Peyer's patch (tissue), 4 donors: ENCODE measurements at regions not wholly inside any gene's neighbourhood (a gene's known extent, or its start where the extent isn't known, plus 50 kb on each side); places are given as distances from the start of the nearest gene placed in this dataset.

Source experiments
- DNase-seq, 3 donors: peaks; one replicate each; pipeline ENCODE4 v3.0.0-alpha.2; 2017 to 2019
- H3K27ac ChIP-seq, 4 donors: fragments of 200-600 bp; sonication (generic); one replicate each; pipeline ENCODE4 v1.5.1; 2016 to 2019
- H3K27me3 ChIP-seq, 2 donors: fragments of 200-600 bp; sonication (generic); one replicate each; pipeline ENCODE4 v1.5.1; 2019
- H3K36me3 ChIP-seq, 3 donors: fragments of 200-600 bp; sonication (generic); one replicate each; pipeline ENCODE4 v1.5.1; 2016 to 2019
- H3K4me1 ChIP-seq, 4 donors: fragments of 200-600 bp; sonication (generic); one replicate each; pipeline ENCODE4 v1.5.1; 2016 to 2019
- H3K4me3 ChIP-seq, 4 donors: fragments of 200-600 bp; sonication (generic); 1 replicate in 3 of 4; 2 replicates in 1 of 4; pipeline ENCODE4 v1.5.1; 2016 to 2019; ENCODE audit warnings: mild to moderate bottlenecking in 1 of 4
- H3K9me3 ChIP-seq, 4 donors: fragments of 200-600 bp; sonication (generic); one replicate each; pipeline ENCODE4 v1.5.1; 2016 to 2019; ENCODE audit warnings: mild to moderate bottlenecking in 1 of 4
- POLR2A ChIP-seq, 2 donors: fragments of 450-650 bp; IDR thresholded peaks; one replicate each; pipeline ENCODE4 v1.5.1; 2017; ENCODE audit warnings: antibody characterized with exemption in 2 of 2, mild to moderate bottlenecking in 2 of 2, moderate library complexity in 2 of 2
- TF ChIP-seq, protein P1 (sequence below), 6 experiments: fragments of 450-650 bp in 4 of 6; fragments of 200-600 bp in 2 of 6; sonication (generic) in 1 of 6; IDR thresholded peaks; one replicate each; pipeline ENCODE4 v1.5.1; 2017 to 2019; ENCODE audit warnings: antibody characterized with exemption in 6 of 6, mild to moderate bottlenecking in 3 of 6, moderate library complexity in 1 of 6

- DNase-seq = no peak
- Histone ChIP-seq H3K36me3 (no peaks in the 10 kb centered on the region), H3K4me3 (no peak overlapping the region), H3K9me3 (no peaks in the 10 kb centered on the region), H3K4me1 (no peaks in the 10 kb centered on the region), H3K27ac (no peak overlapping the region), H3K27me3 (no peaks in the 10 kb centered on the region)
- TF ChIP-seq POLR2A (IDR thresholded peaks at IDR 0.05) = no peak
- TF ChIP-seq, protein P1, sequence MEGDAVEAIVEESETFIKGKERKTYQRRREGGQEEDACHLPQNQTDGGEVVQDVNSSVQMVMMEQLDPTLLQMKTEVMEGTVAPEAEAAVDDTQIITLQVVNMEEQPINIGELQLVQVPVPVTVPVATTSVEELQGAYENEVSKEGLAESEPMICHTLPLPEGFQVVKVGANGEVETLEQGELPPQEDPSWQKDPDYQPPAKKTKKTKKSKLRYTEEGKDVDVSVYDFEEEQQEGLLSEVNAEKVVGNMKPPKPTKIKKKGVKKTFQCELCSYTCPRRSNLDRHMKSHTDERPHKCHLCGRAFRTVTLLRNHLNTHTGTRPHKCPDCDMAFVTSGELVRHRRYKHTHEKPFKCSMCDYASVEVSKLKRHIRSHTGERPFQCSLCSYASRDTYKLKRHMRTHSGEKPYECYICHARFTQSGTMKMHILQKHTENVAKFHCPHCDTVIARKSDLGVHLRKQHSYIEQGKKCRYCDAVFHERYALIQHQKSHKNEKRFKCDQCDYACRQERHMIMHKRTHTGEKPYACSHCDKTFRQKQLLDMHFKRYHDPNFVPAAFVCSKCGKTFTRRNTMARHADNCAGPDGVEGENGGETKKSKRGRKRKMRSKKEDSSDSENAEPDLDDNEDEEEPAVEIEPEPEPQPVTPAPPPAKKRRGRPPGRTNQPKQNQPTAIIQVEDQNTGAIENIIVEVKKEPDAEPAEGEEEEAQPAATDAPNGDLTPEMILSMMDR (IDR thresholded peaks at IDR 0.05) = no peak
Observed at GRCh38 chr6:21732731-21733130, 139.2 kb downstream of the SOX4 start.

- H3K9me3 ChIP-seq = no peaks in the 10 kb centered on the region
- H3K27ac ChIP-seq = no peak overlapping the region
- H3K4me3 ChIP-seq = no peak overlapping the region
- no peaks in the 10 kb centered on the region for H3K4me1 ChIP-seq
- no peaks in the 10 kb centered on the region for H3K27me3 ChIP-seq
- TF ChIP-seq POLR2A (IDR thresholded peaks at IDR 0.05) = no peak
- no peak for DNase-seq
- no peaks in the 10 kb centered on the region for H3K36me3 ChIP-seq
Observed at GRCh38 chr6:21733311-21733710, 139.8 kb downstream of the SOX4 start.

GRCh38 chr6:21734204-21734603, 140.7 kb downstream of the SOX4 start:
- Histone ChIP-seq H3K9me3 (no peaks in the 10 kb centered on the region), H3K36me3 (no peaks in the 10 kb centered on the region), H3K4me1 (peaks cover 0 to under 1% (median 0%) of the 10 kb centered on the region in 4 donors), H3K4me3 (no peak overlapping the region), H3K27ac (no peak overlapping the region), H3K27me3 (no peaks in the 10 kb centered on the region)
- TF ChIP-seq, protein P1 (IDR thresholded peaks at IDR 0.05) = no peak
- TF ChIP-seq POLR2A (IDR thresholded peaks at IDR 0.05) = no peak
- no peak for DNase-seq

DNA sequence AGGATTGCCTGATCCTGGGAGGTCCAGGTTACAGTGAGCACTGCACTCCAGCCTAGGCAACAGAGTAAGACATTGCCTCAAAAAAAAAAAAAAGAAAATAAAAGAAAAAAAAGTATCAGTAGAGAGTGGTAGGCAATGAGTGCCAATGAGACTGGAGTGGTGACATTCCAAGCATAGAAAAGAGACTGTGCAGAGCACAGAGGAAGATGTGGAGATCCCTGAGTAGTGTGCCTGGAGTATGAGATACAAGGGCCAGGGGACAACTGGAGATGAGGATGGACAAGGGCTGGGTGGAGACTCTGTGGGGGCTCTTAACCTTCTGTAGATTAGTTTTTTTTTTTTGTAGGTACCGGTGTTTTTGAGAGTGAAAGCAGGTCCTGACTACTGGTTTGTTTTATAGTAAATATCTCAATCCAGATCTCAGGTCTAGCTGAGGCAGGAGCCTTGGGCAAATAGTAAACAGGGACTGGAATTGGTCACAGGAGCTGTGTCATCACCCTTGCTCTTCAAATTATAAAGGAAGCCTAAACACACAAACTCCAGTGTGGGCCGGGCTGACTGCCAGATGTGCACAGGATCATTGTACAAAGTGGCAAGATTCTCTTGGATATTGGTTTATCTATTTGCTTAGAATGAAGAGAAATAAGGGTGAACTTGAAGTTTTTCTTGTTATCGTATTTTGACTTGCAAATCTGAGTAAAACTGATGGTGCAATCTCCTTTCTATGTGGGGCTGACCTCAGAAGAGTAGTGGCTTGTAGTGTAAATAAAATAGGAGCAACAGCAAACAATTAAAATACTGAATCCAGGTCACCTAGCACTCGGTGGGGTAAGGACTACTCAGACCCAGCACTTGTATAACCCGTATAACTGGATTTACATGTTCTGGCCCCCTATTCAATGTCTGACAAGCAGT, 144.9 kb downstream of the SOX4 start:
- DNase-seq = no peak
- no peaks in the 10 kb centered on the region for H3K27me3 ChIP-seq

GRCh38 chr6:21739241-21739640, 145.7 kb downstream of the SOX4 start:
- Histone ChIP-seq H3K4me1 (peaks cover 0 to 30% (median 0%) of the 10 kb centered on the region in 4 donors), H3K36me3 (no peaks in the 10 kb centered on the region), H3K27me3 (no peaks in the 10 kb centered on the region), H3K9me3 (no peaks in the 10 kb centered on the region), H3K27ac (no peak overlapping the region), H3K4me3 (no peak overlapping the region)
- no peak for TF ChIP-seq POLR2A (IDR thresholded peaks at IDR 0.05)
- TF ChIP-seq, protein P1 (IDR thresholded peaks at IDR 0.05) = no peak
- DNase-seq = no peak

More for the DNA sequence above, 144.9 kb downstream of the SOX4 start:
- H3K36me3 ChIP-seq = no peaks in the 10 kb centered on the region
- H3K27ac ChIP-seq = no peak overlapping the region
- no peaks in the 10 kb centered on the region for H3K9me3 ChIP-seq
- no peak overlapping the region for H3K4me3 ChIP-seq
- peaks cover 0 to 30% (median 0%) of the 10 kb centered on the region in 4 donors for H3K4me1 ChIP-seq
- no peak for TF ChIP-seq POLR2A (IDR thresholded peaks at IDR 0.05)
- TF ChIP-seq, protein P1 (IDR thresholded peaks at IDR 0.05) = no peak

- no peak for DNase-seq
- no peaks in the 10 kb centered on the region for H3K27me3 ChIP-seq
- peaks cover 0 to 30% (median 0%) of the 10 kb centered on the region in 4 donors for H3K4me1 ChIP-seq
- no peak overlapping the region for H3K27ac ChIP-seq
- TF ChIP-seq, protein P1 (IDR thresholded peaks at IDR 0.05) = no peak
- no peak for TF ChIP-seq POLR2A (IDR thresholded peaks at IDR 0.05)
- H3K36me3 ChIP-seq = no peaks in the 10 kb centered on the region
- H3K4me3 ChIP-seq = no peak overlapping the region
- no peaks in the 10 kb centered on the region for H3K9me3 ChIP-seq
Observed at GRCh38 chr6:21739838-21740237, 146.3 kb downstream of the SOX4 start.
